ENCODE measurements at regions not wholly inside any gene's neighbourhood (a gene's known extent, or its start where the extent isn't known, plus 50 kb on each side); places are given as distances from the start of the nearest gene placed in this dataset.

DNA sequence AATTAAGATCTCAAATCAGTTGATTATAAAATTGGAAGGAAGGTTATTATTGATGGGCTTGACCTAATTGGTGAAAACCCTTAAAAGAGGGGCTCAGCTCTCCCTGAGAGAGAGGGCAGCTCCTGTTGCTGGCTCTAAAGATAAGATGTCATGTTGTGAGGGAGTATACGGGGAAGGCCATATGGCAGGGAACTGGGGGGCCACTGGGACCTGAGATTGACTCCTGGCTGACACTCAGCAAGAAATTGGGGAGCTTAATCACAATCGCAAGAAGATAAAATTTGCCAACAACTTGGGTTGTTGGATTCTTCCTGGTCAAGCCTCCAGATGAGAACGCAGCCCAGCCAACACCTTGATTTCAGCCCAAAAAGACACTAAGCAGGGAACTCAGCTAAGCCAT is 69.7 kb upstream of the KCNJ6 start:
- no peak for TF ChIP-seq EZH2 (IDR thresholded peaks at IDR 0.05; ENCODE audit: borderline replicate concordance, low read length)
- TF ChIP-seq, protein P1, sequence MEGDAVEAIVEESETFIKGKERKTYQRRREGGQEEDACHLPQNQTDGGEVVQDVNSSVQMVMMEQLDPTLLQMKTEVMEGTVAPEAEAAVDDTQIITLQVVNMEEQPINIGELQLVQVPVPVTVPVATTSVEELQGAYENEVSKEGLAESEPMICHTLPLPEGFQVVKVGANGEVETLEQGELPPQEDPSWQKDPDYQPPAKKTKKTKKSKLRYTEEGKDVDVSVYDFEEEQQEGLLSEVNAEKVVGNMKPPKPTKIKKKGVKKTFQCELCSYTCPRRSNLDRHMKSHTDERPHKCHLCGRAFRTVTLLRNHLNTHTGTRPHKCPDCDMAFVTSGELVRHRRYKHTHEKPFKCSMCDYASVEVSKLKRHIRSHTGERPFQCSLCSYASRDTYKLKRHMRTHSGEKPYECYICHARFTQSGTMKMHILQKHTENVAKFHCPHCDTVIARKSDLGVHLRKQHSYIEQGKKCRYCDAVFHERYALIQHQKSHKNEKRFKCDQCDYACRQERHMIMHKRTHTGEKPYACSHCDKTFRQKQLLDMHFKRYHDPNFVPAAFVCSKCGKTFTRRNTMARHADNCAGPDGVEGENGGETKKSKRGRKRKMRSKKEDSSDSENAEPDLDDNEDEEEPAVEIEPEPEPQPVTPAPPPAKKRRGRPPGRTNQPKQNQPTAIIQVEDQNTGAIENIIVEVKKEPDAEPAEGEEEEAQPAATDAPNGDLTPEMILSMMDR (IDR thresholded peaks at IDR 0.05; ENCODE audit: low read length) = no peak

All from OCI-LY1 (cell line).